Erythroblast (primary cell): ENCODE measurements at regions not wholly inside any gene's neighbourhood (a gene's known extent, or its start where the extent isn't known, plus 50 kb on each side); places are given as distances from the start of the nearest gene placed in this dataset.

ENCODE experiments used
- DNase-seq, 2 experiments: peaks; one replicate each; lab custom pipeline; 2025; lab: John Stamatoyannopoulos, UW
- GATA1 ChIP-seq: IDR thresholded peaks from 2 replicates; pipeline ENCODE4 v1.6.1; 2011; ENCODE audit warnings: low read depth, mild to moderate bottlenecking, control low read depth, low read length, moderate library complexity
- POLR2A ChIP-seq: IDR thresholded peaks from 2 replicates; pipeline ENCODE4 v1.6.1; 2011; ENCODE audit warnings: mild to moderate bottlenecking, low read length

GRCh38 chr3:161851941-161852566, 355.4 kb downstream of the OTOL1 start:
- peak; percentile 26 to 58 for DNase-seq
- TF ChIP-seq GATA1 (no peak), POLR2A (no peak)

- DNase-seq = no peak
- TF ChIP-seq POLR2A = no peak
- TF ChIP-seq GATA1 = no peak
These were observed 356.1 kb downstream of the OTOL1 start for GRCh38 chr3:161852744-161853143.

- TF ChIP-seq GATA1 (no peak), POLR2A (no peak)
These were observed 357.7 kb downstream of the OTOL1 start for GRCh38 chr3:161854232-161854771.

GRCh38 chr3:161859057-161859456, 362.4 kb downstream of the OTOL1 start:
- TF ChIP-seq POLR2A = no peak
- TF ChIP-seq GATA1 = no peak
- no peak for DNase-seq

More at GRCh38 chr3:161854232-161854771, 357.7 kb downstream of the OTOL1 start:
- peak; percentile 19 to 46 for DNase-seq

GRCh38 chr3:161859865-161860450, 363.4 kb downstream of the OTOL1 start:
- DNase-seq = no peak
- TF ChIP-seq GATA1 (no peak), POLR2A (no peak)

- DNase-seq = no peak
These were observed 367.2 kb downstream of the OTOL1 start for GRCh38 chr3:161863775-161864174.

GRCh38 chr3:161866176-161866575, 369.6 kb downstream of the OTOL1 start:
- TF ChIP-seq POLR2A (no peak), GATA1 (no peak)
- DNase-seq = no peak

More at GRCh38 chr3:161863775-161864174, 367.2 kb downstream of the OTOL1 start:
- TF ChIP-seq POLR2A (no peak), GATA1 (no peak)

GRCh38 chr3:161875483-161875882, 378.9 kb downstream of the OTOL1 start:
- no peak for DNase-seq
- TF ChIP-seq GATA1 (no peak), POLR2A (no peak)

- TF ChIP-seq POLR2A = no peak
- TF ChIP-seq GATA1 = no peak
- DNase-seq = no peak
These were observed 382.9 kb downstream of the OTOL1 start for GRCh38 chr3:161879470-161879869.

- no peak for TF ChIP-seq POLR2A
- TF ChIP-seq GATA1 = no peak
- no peak for DNase-seq
These were observed 388.2 kb downstream of the OTOL1 start for GRCh38 chr3:161884830-161885229.

- TF ChIP-seq GATA1 (no peak), POLR2A (no peak)
- DNase-seq = no peak
These were observed 393.6 kb downstream of the OTOL1 start for GRCh38 chr3:161890147-161890625.

- TF ChIP-seq GATA1 (no peak), POLR2A (no peak)
- no peak for DNase-seq
These were observed 397.4 kb downstream of the OTOL1 start for GRCh38 chr3:161893972-161894371.

GRCh38 chr3:161894657-161895056, 398.0 kb downstream of the OTOL1 start:
- DNase-seq = no peak
- TF ChIP-seq GATA1 (no peak), POLR2A (no peak)

- no peak for TF ChIP-seq GATA1
- TF ChIP-seq POLR2A = no peak
These were observed 409.0 kb downstream of the OTOL1 start for GRCh38 chr3:161905520-161906132.

More at GRCh38 chr3:161905520-161906132, 409.0 kb downstream of the OTOL1 start:
- DNase-seq = no peak
